K562 (cell line): ENCODE measurements at regions not wholly inside any gene's neighbourhood (a gene's known extent, or its start where the extent isn't known, plus 50 kb on each side); places are given as distances from the start of the nearest gene placed in this dataset.

Source experiments
- ATAC-seq: fragments of 200-7000 bp; cut with Tn5 transposase; 3 replicates; pipeline ENCODE4 v1.9.1; 2020; ENCODE audit warnings: moderate library complexity
- BruUV-seq: library from RNA; stranded (reverse); fragments of 400-500 nt; replicated peaks from 2 replicates; lab custom pipeline; 2021; lab: Mats Ljungman, UMichigan
- CTCF ChIA-PET: fragments of 300-600 bp; formaldehyde crosslinking; extraction: SDS; loops from one replicate; lab custom pipeline; 2021; ENCODE audit warnings: low intra/inter-chr PET ratio; lab: Yijun Ruan, JAX
- POLR2A ChIA-PET: fragments of 300-600, 350-650 bp; sonication (Branson Sonifier 250); formaldehyde crosslinking; extraction: SDS; loops from one replicate; lab custom pipeline; 2021; ENCODE audit warnings: antibody characterized with exemption, inconsistent platforms; lab: Yijun Ruan, JAX
- DNase-seq, 4 experiments: peaks; one replicate each; pipeline versions ENCODE4 v3.0.0 to v3.0.0-alpha.2; 2011 to 2018; ENCODE audit warnings: low spot score in 3 of 4, mixed read lengths in 3 of 4; ENCODE audit errors: extremely low read depth in 1 of 4
- FAIRE-seq: peaks from 2 replicates; lab custom pipeline; 2011; peaks lifted over from hg19 to GRCh38; lab: Jason Lieb, UNC
- H2AFZ ChIP-seq: 2 replicates; pipeline ENCODE4 v1.6.0; 2011; ENCODE audit warnings: low read depth, low read length, control low read depth, inconsistent platforms
- H3K27ac ChIP-seq: fragments of 200-600 bp; 3 replicates; pipeline ENCODE4 v1.8.0; 2011; ENCODE audit warnings: low read depth, mild to moderate bottlenecking, control low read depth, inconsistent platforms, low read length, moderate library complexity, mixed read lengths; ENCODE audit errors: extremely low read depth
- H3K27me3 ChIP-seq, 2 experiments: fragments of 300-600 bp in 1 of 2; 2 replicates in 1 of 2; 3 replicates in 1 of 2; pipeline versions ENCODE4 v1.6.0 to v1.8.0; 2011; ENCODE audit warnings: inconsistent platforms in 2 of 2, low read length in 2 of 2, mild to moderate bottlenecking in 1 of 2, mixed read lengths in 1 of 2, moderate library complexity in 1 of 2; ENCODE audit not compliant: control insufficient read depth in 2 of 2, insufficient read depth in 2 of 2
- H3K36me3 ChIP-seq: fragments of 300-600 bp; 3 replicates; pipeline ENCODE4 v1.8.0; 2011; ENCODE audit warnings: mild to moderate bottlenecking, low read length, inconsistent platforms; ENCODE audit not compliant: control insufficient read depth, insufficient read depth
- H3K4me1 ChIP-seq, 2 experiments: fragments of 200-600 bp in 1 of 2; replicated peaks in 1 of 2; 2 replicates in 1 of 2; 3 replicates in 1 of 2; pipeline versions ENCODE4 v1.5.1 to v1.8.0; 2011; ENCODE audit warnings: inconsistent platforms in 2 of 2, low read length in 2 of 2, mild to moderate bottlenecking in 1 of 2, mixed read lengths in 1 of 2, moderate library complexity in 1 of 2; ENCODE audit not compliant: control insufficient read depth in 2 of 2, insufficient read depth in 2 of 2
- H3K4me2 ChIP-seq: 2 replicates; pipeline ENCODE4 v1.6.1; 2011; ENCODE audit warnings: low read length, control low read depth, inconsistent platforms, mixed read lengths; ENCODE audit not compliant: insufficient read depth
- H3K4me3 ChIP-seq: fragments of 200-600 bp; sonication (generic), shearing (Covaris generic); 2 replicates; pipeline ENCODE4 v1.5.1; 2016; ENCODE audit warnings: control low read depth, inconsistent platforms
- H3K79me2 ChIP-seq: fragments of 200-600 bp; 3 replicates; pipeline ENCODE4 v1.8.0; 2011; ENCODE audit warnings: low read length, inconsistent platforms; ENCODE audit not compliant: control insufficient read depth, insufficient read depth
- H3K9ac ChIP-seq, 2 experiments: 2 replicates each; pipeline versions ENCODE4 v1.6.0 to v1.6.1; 2011; ENCODE audit warnings: low read depth in 2 of 2, low read length in 2 of 2, control low read depth in 1 of 2, inconsistent platforms in 1 of 2, mild to moderate bottlenecking in 1 of 2, mixed read lengths in 1 of 2; ENCODE audit not compliant: insufficient read depth in 1 of 2
- H3K9me1 ChIP-seq: one replicate; pipeline ENCODE4 v1.6.0; 2011; ENCODE audit warnings: inconsistent platforms, mild to moderate bottlenecking, low read length, moderate library complexity; ENCODE audit not compliant: control insufficient read depth, insufficient read depth
- H3K9me3 ChIP-seq: replicated peaks from 2 replicates; pipeline ENCODE4 v1.5.1; 2011; ENCODE audit warnings: low read depth, low read length, inconsistent platforms; ENCODE audit not compliant: control insufficient read depth, insufficient read depth
- H4K20me1 ChIP-seq: replicated peaks from 2 replicates; pipeline ENCODE4 v1.6.1; 2011; ENCODE audit warnings: low read length, inconsistent platforms, mixed read lengths; ENCODE audit not compliant: control insufficient read depth, insufficient read depth
- ARID2 ChIP-seq: fragments of 450-650 bp; IDR thresholded peaks from 2 replicates; pipeline ENCODE4 v1.6.1; 2017; ENCODE audit warnings: antibody characterized with exemption, mild to moderate bottlenecking
- CAMTA2 ChIP-seq: fragments of 250-450 bp; sonication (Bioruptor Pico); conservative IDR thresholded peaks from 2 replicates; pipeline ENCODE4 v1.5.1; 2022
- KDM1A ChIP-seq, 2 experiments: fragments of 450-650 bp; IDR thresholded peaks; 2 replicates each; pipeline ENCODE4 v1.6.1; 2016; ENCODE audit warnings: mild to moderate bottlenecking in 2 of 2
- MYC ChIP-seq, 2 experiments: fragments of 250-450 bp in 1 of 2; sonication (Bioruptor Pico) in 1 of 2; IDR thresholded peaks; 2 replicates each; pipeline versions ENCODE4 v1.5.1 to v1.6.1; 2012 to 2021; ENCODE audit warnings: low read depth in 2 of 2, borderline replicate concordance in 1 of 2, improper control_type of control experiment in 1 of 2, low read length in 1 of 2, mild to moderate bottlenecking in 1 of 2, moderate library complexity in 1 of 2
- OTX1 ChIP-seq: fragments of 450-650 bp; formaldehyde crosslinking; IDR thresholded peaks from 2 replicates; pipeline ENCODE4 v1.4.0; 2022; ENCODE audit warnings: mild to moderate bottlenecking
- PTBP1 ChIP-seq: fragments of 200-400 bp; formaldehyde crosslinking; IDR thresholded peaks from 2 replicates; pipeline ENCODE4 v1.6.1; 2017; ENCODE audit warnings: low read depth, low read length
- PTTG1 ChIP-seq: fragments of 450-650 bp; IDR thresholded peaks from 2 replicates; pipeline ENCODE4 v1.6.1; 2016; ENCODE audit warnings: low read depth, mild to moderate bottlenecking, missing genetic modification characterization, missing compliant biosample characterization
- SIN3B ChIP-seq: fragments of 450-650 bp; IDR thresholded peaks from 2 replicates; pipeline ENCODE4 v1.6.1; 2017; ENCODE audit warnings: low read depth, mild to moderate bottlenecking, moderate library complexity
- SOX6 ChIP-seq: fragments of 450-650 bp; IDR thresholded peaks from 2 replicates; pipeline ENCODE4 v1.6.1; 2014; ENCODE audit warnings: mild to moderate bottlenecking
- YY1 ChIP-seq, 3 experiments: IDR thresholded peaks; 2 replicates each; pipeline ENCODE4 v1.6.1; 2011; ENCODE audit warnings: low read length in 2 of 3, mild to moderate bottlenecking in 2 of 3, moderate library complexity in 2 of 3, borderline replicate concordance in 1 of 3, control low read depth in 1 of 3, low read depth in 1 of 3; ENCODE audit not compliant: insufficient read depth in 3 of 3, insufficient replicate concordance in 2 of 3, control insufficient read depth in 1 of 3, insufficient read length in 1 of 3; ENCODE audit errors: extremely low read depth in 1 of 3
- ZBTB17 ChIP-seq: fragments of 450-650 bp; formaldehyde crosslinking; IDR thresholded peaks from 2 replicates; pipeline ENCODE4 v1.4.0; 2020; ENCODE audit warnings: mild to moderate bottlenecking
- ZBTB2 ChIP-seq: fragments of 450-650 bp; IDR thresholded peaks from 2 replicates; pipeline ENCODE4 v1.6.1; 2016; ENCODE audit warnings: antibody characterized with exemption
- ZNF263 ChIP-seq: sonication (generic); formaldehyde crosslinking; IDR thresholded peaks from 2 replicates; pipeline ENCODE4 v1.8.0; 2022; ENCODE audit warnings: mild to moderate bottlenecking, missing genetic modification reagents, borderline replicate concordance
- ZNF445 ChIP-seq: fragments of 250-450 bp; sonication (Bioruptor Pico); IDR thresholded peaks from 2 replicates; pipeline ENCODE4 v1.4.0; 2020; ENCODE audit warnings: low read depth, mild to moderate bottlenecking, moderate library complexity
- WGBS: fragments of 100-300 bp; shearing (Covaris generic); methylation state at CpG from one replicate; pipeline ENCODE4 v1.1.6; 2016; ENCODE audit warnings: low coverage, mixed read lengths; ENCODE audit not compliant: insufficient coverage; ENCODE audit errors: missing lambda C conversion rate; 5-methylcytosine and 5-hydroxymethylcytosine counted together
- in situ Hi-C: fragments of 300-500 bp; cut with MboI; formaldehyde crosslinking; loops from 4 replicates; pipeline ENCODE4 v1.15.0; 2018; ENCODE audit warnings: inconsistent platforms, mixed read lengths
- intact Hi-C: fragments of 100-400 bp; cut with micrococcal nuclease; formaldehyde crosslinking; loops from 2 replicates; pipeline ENCODE4 v1.14.2; 2022
- TF ChIP-seq, protein P1 (sequence below): fragments of 250-450 bp; sonication (Bioruptor Pico); IDR thresholded peaks from 2 replicates; pipeline ENCODE4 v1.5.0; 2022; ENCODE audit warnings: mild to moderate bottlenecking

DNA sequence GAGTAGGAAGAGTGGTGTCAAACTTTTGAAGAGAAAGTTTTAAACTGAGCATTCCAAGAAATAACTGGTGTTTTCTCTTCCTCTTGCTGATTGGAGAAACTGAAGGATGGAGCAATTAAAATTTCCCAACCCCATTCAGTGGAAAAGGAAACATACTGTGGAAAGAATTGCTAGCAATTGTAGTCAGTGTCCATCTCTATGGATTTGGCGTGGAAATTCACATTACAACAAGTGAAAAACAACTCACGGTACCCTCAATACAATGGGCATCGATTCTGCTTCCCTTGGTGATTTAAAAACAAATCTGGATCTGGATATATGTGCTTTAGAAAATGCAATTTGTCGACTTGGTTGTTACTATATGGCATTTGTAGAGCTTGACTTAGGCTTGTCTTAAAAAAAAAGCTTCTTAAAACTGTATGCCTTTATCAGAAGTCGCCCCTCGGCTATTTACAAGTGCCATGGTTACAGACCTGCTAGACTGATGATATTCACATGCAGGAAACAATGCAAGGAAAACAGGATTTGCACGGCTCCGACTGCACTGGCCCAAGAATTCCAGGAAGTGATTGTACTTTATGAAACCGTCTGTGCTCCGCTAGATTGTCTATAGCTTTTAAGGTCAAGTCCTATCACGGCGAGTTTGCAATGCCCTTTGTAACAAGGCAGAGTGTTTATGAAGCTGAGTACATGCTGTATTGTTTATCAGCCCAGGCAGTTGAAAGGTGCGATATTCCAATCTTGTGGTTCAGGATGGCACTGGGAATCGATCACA, 131.7 kb upstream of the PHACTR1 start:
- Histone ChIP-seq H3K27ac (no peak overlapping the region), H3K4me2 (no peak overlapping the region), H3K27me3 (peaks cover 0 to 10% of the 10 kb centered on the region in 2 experiments; a peak in 2 of 5 replicates), H4K20me1 (no peaks in the 10 kb centered on the region), H3K9me1 (no peaks in the 10 kb centered on the region), H3K4me3 (no peak overlapping the region), H3K36me3 (no peaks in the 10 kb centered on the region), H3K9ac (no peak overlapping the region), H2AFZ (no peak overlapping the region), H3K4me1 (no peaks in the 10 kb centered on the region), H3K9me3 (no peaks in the 10 kb centered on the region), H3K79me2 (no peaks in the 10 kb centered on the region)
- ATAC-seq: no peak
- FAIRE-seq: no peak
- intact Hi-C loops: no loop called here
- WGBS: under 1% methylated on average over 14 of the region's 14 CpGs
- no peak for TF ChIP-seq CAMTA2 (CRISPR knock-in tag)
- no peak for TF ChIP-seq ZBTB2
- TF ChIP-seq ZNF263 (CRISPR knock-in tag): no peak
- no peak for TF ChIP-seq MYC (IDR thresholded peaks at IDR 0.05; ENCODE audit: low read depth, low read length)
- no peak for TF ChIP-seq MYC (CRISPR knock-in tag; IDR thresholded peaks at IDR 0.05; ENCODE audit: borderline replicate concordance, low read depth)
- no peak for TF ChIP-seq ZNF445
- no peak for TF ChIP-seq SIN3B
- TF ChIP-seq KDM1A (IDR thresholded peaks at IDR 0.05): no peak
- TF ChIP-seq YY1 (IDR thresholded peaks at IDR 0.05; ENCODE audit: borderline replicate concordance in 1 of 3, control insufficient read depth in 1 of 3, extremely low read depth in 1 of 3, insufficient read depth in 3 of 3, insufficient read length in 1 of 3, insufficient replicate concordance in 2 of 3, low read depth in 1 of 3, low read length in 2 of 3): no peak
- TF ChIP-seq ZBTB17: no peak
- no peak for TF ChIP-seq OTX1
- no peak for TF ChIP-seq SOX6
- no peak for TF ChIP-seq PTTG1 (tag)
- TF ChIP-seq, protein P1, sequence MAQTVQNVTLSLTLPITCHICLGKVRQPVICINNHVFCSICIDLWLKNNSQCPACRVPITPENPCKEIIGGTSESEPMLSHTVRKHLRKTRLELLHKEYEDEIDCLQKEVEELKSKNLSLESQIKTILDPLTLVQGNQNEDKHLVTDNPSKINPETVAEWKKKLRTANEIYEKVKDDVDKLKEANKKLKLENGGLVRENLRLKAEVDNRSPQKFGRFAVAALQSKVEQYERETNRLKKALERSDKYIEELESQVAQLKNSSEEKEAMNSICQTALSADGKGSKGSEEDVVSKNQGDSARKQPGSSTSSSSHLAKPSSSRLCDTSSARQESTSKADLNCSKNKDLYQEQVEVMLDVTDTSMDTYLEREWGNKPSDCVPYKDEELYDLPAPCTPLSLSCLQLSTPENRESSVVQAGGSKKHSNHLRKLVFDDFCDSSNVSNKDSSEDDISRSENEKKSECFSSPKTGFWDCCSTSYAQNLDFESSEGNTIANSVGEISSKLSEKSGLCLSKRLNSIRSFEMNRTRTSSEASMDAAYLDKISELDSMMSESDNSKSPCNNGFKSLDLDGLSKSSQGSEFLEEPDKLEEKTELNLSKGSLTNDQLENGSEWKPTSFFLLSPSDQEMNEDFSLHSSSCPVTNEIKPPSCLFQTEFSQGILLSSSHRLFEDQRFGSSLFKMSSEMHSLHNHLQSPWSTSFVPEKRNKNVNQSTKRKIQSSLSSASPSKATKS (CRISPR knock-in tag): no peak
- TF ChIP-seq PTBP1: no peak
- TF ChIP-seq ARID2: no peak
- in situ Hi-C loops: no loop called here
- ChIA-PET POLR2A (no interaction called here), CTCF (no interaction called here)
- BruUV-seq: no TSS peak
- no peak for DNase-seq
